ENCODE measurements at regions not wholly inside any gene's neighbourhood (a gene's known extent, or its start where the extent isn't known, plus 50 kb on each side); places are given as distances from the start of the nearest gene placed in this dataset.

- H3K4me1 Mint-ChIP-seq (ENCODE audit: low read depth, unreplicated experiment), result no peaks in the 10 kb centered on the region
- Histone ChIP-seq H2AFZ (ENCODE audit: low read depth, low read length) (no peak overlapping the region), H3K27ac (ENCODE audit: low read depth, low read length) (no peak overlapping the region), H3K4me1 (ENCODE audit: insufficient read depth, low read length) (no peaks in the 10 kb centered on the region), H3K4me2 (ENCODE audit: low read length) (no peak overlapping the region), H3K36me3 (ENCODE audit: insufficient read depth, low read length) (no peaks in the 10 kb centered on the region), H3K9ac (ENCODE audit: low read length) (no peak overlapping the region), H4K20me1 (ENCODE audit: insufficient read depth, low read length) (no peaks in the 10 kb centered on the region), H3K79me2 (ENCODE audit: insufficient read depth, low read length) (no peaks in the 10 kb centered on the region), H3K27me3 (ENCODE audit: insufficient read depth, low read length) (no peaks in the 10 kb centered on the region), H3K9me3 (ENCODE audit: insufficient read depth, low read depth, low read length) (peaks cover 3% of the 10 kb centered on the region), H3K4me3 (ENCODE audit: insufficient read depth, low read depth, low read length) (no peak overlapping the region)
- no peaks in the 10 kb centered on the region for H3K9me3 Mint-ChIP-seq (ENCODE audit: unreplicated experiment)
- H3K27ac Mint-ChIP-seq (ENCODE audit: unreplicated experiment), result no peak overlapping the region
- TF ChIP-seq CTCF (IDR thresholded peaks at IDR 0.05; ENCODE audit: insufficient read depth, low read depth, low read length) (no peak), EZH2 (IDR thresholded peaks at IDR 0.05; ENCODE audit: insufficient read depth, low read length) (no peak)
- no peaks in the 10 kb centered on the region for H3K27me3 Mint-ChIP-seq (ENCODE audit: low read depth, unreplicated experiment)
- H3K36me3 Mint-ChIP-seq (ENCODE audit: low read depth, unreplicated experiment), result no peaks in the 10 kb centered on the region
- DNase-seq (ENCODE audit: low read depth) (no peak), FAIRE-seq (no peak)
- no peak overlapping the region for H3K4me3 Mint-ChIP-seq (ENCODE audit: unreplicated experiment)
These were observed 390.7 kb upstream of the POU3F2 start for GRCh38 chr6:98443633-98444032.

GRCh38 chr6:98452685-98453084, 381.7 kb upstream of the POU3F2 start:
- H3K27ac Mint-ChIP-seq (ENCODE audit: unreplicated experiment), result no peak overlapping the region
- H3K79me2 ChIP-seq (ENCODE audit: insufficient read depth, low read length), result no peaks in the 10 kb centered on the region
- no peaks in the 10 kb centered on the region for H3K36me3 ChIP-seq (ENCODE audit: insufficient read depth, low read length)
- DNase-seq (ENCODE audit: low read depth) (no peak), FAIRE-seq (no peak)
- H3K27me3 ChIP-seq (ENCODE audit: insufficient read depth, low read length), result no peaks in the 10 kb centered on the region
- no peaks in the 10 kb centered on the region for H4K20me1 ChIP-seq (ENCODE audit: insufficient read depth, low read length)
- no peak for TF ChIP-seq CTCF (IDR thresholded peaks at IDR 0.05; ENCODE audit: insufficient read depth, low read depth, low read length)
- no peak for TF ChIP-seq EZH2 (IDR thresholded peaks at IDR 0.05; ENCODE audit: insufficient read depth, low read length)
- H3K9me3 ChIP-seq (ENCODE audit: insufficient read depth, low read depth, low read length), result no peaks in the 10 kb centered on the region
- no peaks in the 10 kb centered on the region for H3K4me1 ChIP-seq (ENCODE audit: insufficient read depth, low read length)
- H3K36me3 Mint-ChIP-seq (ENCODE audit: low read depth, unreplicated experiment), result no peaks in the 10 kb centered on the region
- H3K9ac ChIP-seq (ENCODE audit: low read length), result no peak overlapping the region
- no peaks in the 10 kb centered on the region for H3K27me3 Mint-ChIP-seq (ENCODE audit: low read depth, unreplicated experiment)
- no peak overlapping the region for H3K4me3 ChIP-seq (ENCODE audit: insufficient read depth, low read depth, low read length)
- H3K4me2 ChIP-seq (ENCODE audit: low read length), result no peak overlapping the region
- no peak overlapping the region for H2AFZ ChIP-seq (ENCODE audit: low read depth, low read length)
- H3K4me1 Mint-ChIP-seq (ENCODE audit: low read depth, unreplicated experiment), result no peaks in the 10 kb centered on the region
- no peak overlapping the region for H3K4me3 Mint-ChIP-seq (ENCODE audit: unreplicated experiment)
- no peak overlapping the region for H3K27ac ChIP-seq (ENCODE audit: low read depth, low read length)
- no peaks in the 10 kb centered on the region for H3K9me3 Mint-ChIP-seq (ENCODE audit: unreplicated experiment)

GRCh38 chr6:98454809-98455322, 379.5 kb upstream of the POU3F2 start:
- Histone ChIP-seq H3K27me3 (ENCODE audit: insufficient read depth, low read length) (no peaks in the 10 kb centered on the region), H3K79me2 (ENCODE audit: insufficient read depth, low read length) (no peaks in the 10 kb centered on the region), H3K4me1 (ENCODE audit: insufficient read depth, low read length) (no peaks in the 10 kb centered on the region), H3K4me2 (ENCODE audit: low read length) (no peak overlapping the region), H3K27ac (ENCODE audit: low read depth, low read length) (no peak overlapping the region), H2AFZ (ENCODE audit: low read depth, low read length) (no peak overlapping the region), H3K9me3 (ENCODE audit: insufficient read depth, low read depth, low read length) (no peaks in the 10 kb centered on the region), H3K36me3 (ENCODE audit: insufficient read depth, low read length) (no peaks in the 10 kb centered on the region), H3K9ac (ENCODE audit: low read length) (no peak overlapping the region), H3K4me3 (ENCODE audit: insufficient read depth, low read depth, low read length) (no peak overlapping the region), H4K20me1 (ENCODE audit: insufficient read depth, low read length) (no peaks in the 10 kb centered on the region)
- H3K4me1 Mint-ChIP-seq (ENCODE audit: low read depth, unreplicated experiment), result no peaks in the 10 kb centered on the region
- no peaks in the 10 kb centered on the region for H3K9me3 Mint-ChIP-seq (ENCODE audit: unreplicated experiment)
- H3K4me3 Mint-ChIP-seq (ENCODE audit: unreplicated experiment), result no peak overlapping the region
- H3K27ac Mint-ChIP-seq (ENCODE audit: unreplicated experiment), result no peak overlapping the region
- no peak for DNase-seq (ENCODE audit: low read depth)
- H3K27me3 Mint-ChIP-seq (ENCODE audit: low read depth, unreplicated experiment), result no peaks in the 10 kb centered on the region
- FAIRE-seq, result no peak
- no peak for TF ChIP-seq EZH2 (IDR thresholded peaks at IDR 0.05; ENCODE audit: insufficient read depth, low read length)
- TF ChIP-seq CTCF (IDR thresholded peaks at IDR 0.05; ENCODE audit: insufficient read depth, low read depth, low read length), result no peak
- H3K36me3 Mint-ChIP-seq (ENCODE audit: low read depth, unreplicated experiment), result no peaks in the 10 kb centered on the region
